ENCODE measurements at regions not wholly inside any gene's neighbourhood (a gene's known extent, or its start where the extent isn't known, plus 50 kb on each side); places are given as distances from the start of the nearest gene placed in this dataset.
"Not testable (repeated sequence)": the region's sequence is repeated elsewhere in the genome, so short reads cannot be mapped to it uniquely, and the experiment has no call there.

DNA sequence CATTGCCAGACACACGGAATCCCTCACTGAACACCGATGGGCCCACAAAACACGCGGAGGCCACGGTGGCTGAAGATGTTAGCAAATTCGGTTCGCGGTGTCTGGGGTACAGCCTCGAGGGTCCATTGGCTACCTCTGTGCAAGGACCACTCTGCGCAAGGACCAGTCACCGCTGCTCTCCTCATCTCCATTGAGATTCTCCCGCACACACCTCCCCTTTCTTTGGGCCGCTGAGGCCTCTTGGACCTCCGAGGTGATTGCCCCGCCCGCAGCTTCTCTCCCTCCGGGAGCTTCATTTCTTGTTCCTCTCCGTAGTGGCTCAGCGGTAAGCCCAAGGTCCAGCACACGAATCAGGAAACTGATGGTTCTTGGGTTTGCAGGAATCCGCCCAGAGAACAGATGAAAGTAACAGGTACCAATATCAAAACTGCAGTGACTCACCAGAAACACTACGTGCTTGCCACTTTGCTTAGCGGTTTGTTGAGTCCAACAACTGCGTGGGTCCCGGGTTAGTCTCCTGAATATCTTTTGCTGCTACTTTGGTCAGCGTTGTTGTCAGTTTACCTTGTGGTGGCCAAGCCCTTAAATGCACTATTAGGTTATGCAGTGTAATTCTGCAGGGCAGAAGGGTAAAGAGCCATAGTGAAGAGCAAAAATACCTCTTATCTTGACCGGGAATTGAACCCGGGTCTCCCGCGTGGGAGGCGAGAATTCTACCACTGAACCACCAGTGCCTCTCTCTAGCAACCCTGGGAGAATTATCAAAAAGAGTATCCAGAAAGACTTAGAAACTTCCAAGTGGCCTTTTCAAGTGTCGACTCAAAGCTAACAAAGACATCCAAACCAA lies 126.8 kb downstream of the PPIAL4A start (continued):
- TF ChIP-seq SMAD3 (CRISPR knock-in tag; IDR thresholded peaks at IDR 0.05) (peak; percentile 30; the same call in 1 of the 2 replicates), RXRB (CRISPR knock-in tag; IDR thresholded peaks at IDR 0.05; ENCODE audit: borderline replicate concordance) (peak; percentile 51; the same call in 1 of the 2 replicates), MED1 (CRISPR knock-in tag; IDR thresholded peaks at IDR 0.05) (0 out of 2 replicates have a peak, but pooled peaks have one; percentile 21), RARA (CRISPR knock-in tag; IDR thresholded peaks at IDR 0.05) (peak; percentile 65), ZNF24 (IDR thresholded peaks at IDR 0.05) (peak; percentile 97)
- TF ChIP-seq, protein P1, sequence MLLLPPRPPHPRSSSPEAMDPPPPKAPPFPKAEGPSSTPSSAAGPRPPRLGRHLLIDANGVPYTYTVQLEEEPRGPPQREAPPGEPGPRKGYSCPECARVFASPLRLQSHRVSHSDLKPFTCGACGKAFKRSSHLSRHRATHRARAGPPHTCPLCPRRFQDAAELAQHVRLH (CRISPR knock-in tag; IDR thresholded peaks at IDR 0.05; ENCODE audit: borderline replicate concordance, low read depth) = 0 out of 2 replicates have a peak, but pooled peaks have one; percentile 25
- TF ChIP-seq, protein P2, sequence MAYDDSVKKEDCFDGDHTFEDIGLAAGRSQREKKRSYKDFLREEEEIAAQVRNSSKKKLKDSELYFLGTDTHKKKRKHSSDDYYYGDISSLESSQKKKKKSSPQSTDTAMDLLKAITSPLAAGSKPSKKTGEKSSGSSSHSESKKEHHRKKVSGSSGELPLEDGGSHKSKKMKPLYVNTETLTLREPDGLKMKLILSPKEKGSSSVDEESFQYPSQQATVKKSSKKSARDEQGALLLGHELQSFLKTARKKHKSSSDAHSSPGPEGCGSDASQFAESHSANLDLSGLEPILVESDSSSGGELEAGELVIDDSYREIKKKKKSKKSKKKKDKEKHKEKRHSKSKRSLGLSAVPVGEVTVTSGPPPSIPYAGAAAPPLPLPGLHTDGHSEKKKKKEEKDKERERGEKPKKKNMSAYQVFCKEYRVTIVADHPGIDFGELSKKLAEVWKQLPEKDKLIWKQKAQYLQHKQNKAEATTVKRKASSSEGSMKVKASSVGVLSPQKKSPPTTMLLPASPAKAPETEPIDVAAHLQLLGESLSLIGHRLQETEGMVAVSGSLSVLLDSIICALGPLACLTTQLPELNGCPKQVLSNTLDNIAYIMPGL (CRISPR knock-in tag; IDR thresholded peaks at IDR 0.05; ENCODE audit: borderline replicate concordance in 1 of 2, low read depth in 1 of 2) = peak; percentile 77 to 84; a peak in 3 of 4 replicates
- TF ChIP-seq, protein P3, sequence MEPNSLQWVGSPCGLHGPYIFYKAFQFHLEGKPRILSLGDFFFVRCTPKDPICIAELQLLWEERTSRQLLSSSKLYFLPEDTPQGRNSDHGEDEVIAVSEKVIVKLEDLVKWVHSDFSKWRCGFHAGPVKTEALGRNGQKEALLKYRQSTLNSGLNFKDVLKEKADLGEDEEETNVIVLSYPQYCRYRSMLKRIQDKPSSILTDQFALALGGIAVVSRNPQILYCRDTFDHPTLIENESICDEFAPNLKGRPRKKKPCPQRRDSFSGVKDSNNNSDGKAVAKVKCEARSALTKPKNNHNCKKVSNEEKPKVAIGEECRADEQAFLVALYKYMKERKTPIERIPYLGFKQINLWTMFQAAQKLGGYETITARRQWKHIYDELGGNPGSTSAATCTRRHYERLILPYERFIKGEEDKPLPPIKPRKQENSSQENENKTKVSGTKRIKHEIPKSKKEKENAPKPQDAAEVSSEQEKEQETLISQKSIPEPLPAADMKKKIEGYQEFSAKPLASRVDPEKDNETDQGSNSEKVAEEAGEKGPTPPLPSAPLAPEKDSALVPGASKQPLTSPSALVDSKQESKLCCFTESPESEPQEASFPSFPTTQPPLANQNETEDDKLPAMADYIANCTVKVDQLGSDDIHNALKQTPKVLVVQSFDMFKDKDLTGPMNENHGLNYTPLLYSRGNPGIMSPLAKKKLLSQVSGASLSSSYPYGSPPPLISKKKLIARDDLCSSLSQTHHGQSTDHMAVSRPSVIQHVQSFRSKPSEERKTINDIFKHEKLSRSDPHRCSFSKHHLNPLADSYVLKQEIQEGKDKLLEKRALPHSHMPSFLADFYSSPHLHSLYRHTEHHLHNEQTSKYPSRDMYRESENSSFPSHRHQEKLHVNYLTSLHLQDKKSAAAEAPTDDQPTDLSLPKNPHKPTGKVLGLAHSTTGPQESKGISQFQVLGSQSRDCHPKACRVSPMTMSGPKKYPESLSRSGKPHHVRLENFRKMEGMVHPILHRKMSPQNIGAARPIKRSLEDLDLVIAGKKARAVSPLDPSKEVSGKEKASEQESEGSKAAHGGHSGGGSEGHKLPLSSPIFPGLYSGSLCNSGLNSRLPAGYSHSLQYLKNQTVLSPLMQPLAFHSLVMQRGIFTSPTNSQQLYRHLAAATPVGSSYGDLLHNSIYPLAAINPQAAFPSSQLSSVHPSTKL (CRISPR knock-in tag; IDR thresholded peaks at IDR 0.05) = peak; percentile 64

DNA sequence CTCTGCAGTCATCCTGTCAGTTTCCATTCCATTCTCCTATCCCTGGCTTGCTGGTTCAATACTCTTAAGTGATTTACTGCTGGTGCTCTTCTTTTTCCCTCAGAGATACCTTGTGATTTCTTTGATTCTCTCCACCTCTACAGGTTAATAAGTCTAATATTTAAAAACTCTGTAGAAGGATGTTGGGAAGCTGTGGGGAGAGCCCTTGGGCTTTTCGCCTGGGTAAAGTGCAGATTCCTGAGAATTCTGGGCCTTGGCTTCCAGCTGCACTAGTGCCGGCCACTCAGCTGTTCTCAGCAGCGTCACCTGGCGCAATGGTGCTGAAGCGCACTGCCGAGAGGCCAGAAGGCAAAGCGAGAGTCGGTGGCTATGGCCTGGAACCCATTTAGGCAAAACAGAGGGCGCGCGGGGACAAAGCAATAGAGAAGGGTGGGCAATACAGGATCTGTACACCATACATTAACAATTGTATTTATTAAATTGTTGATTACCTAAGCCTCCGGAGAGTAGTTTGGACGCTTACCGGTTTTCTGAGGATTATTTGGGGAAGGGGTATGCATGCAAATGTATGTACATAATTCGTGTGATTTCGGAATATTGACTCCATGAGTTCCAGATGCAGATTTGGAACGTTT lies 130.3 kb downstream of the PPIAL4A start:
- H3K9me3 ChIP-seq (ENCODE audit: low read length); H3K9ac ChIP-seq (ENCODE audit: insufficient read depth, low read depth, low read length); BruUV-seq (replicated peaks); FAIRE-seq; H3K4me2 ChIP-seq (ENCODE audit: low read depth, low read length); H3K27ac ChIP-seq (ENCODE audit: extremely low read length, insufficient read depth, low read length); intact Hi-C loops (cut with micrococcal nuclease; ENCODE audit: unreplicated experiment); H3K36me3 ChIP-seq (replicated peaks in 1 of 2; ENCODE audit: control insufficient read depth in 1 of 2, insufficient read depth in 2 of 2, low read length in 2 of 2); CTCF ChIA-PET (ENCODE audit: low intra/inter-chr PET ratio, low total read pairs); POLR2A ChIA-PET; H3K27me3 ChIP-seq (ENCODE audit: control insufficient read depth in 1 of 2, insufficient read depth in 2 of 2, low read length in 2 of 2); H3K4me3 ChIP-seq (replicated peaks in 1 of 3; ENCODE audit: insufficient read depth in 1 of 3, low read depth in 2 of 3, low read length in 3 of 3); H2AFZ ChIP-seq (ENCODE audit: low read length); in situ Hi-C loops (cut with HindIII; ENCODE audit: extremely low pct_ligation_motif_present, low pct_unique_long_range_greater_than_20kb); H3K4me1 ChIP-seq (ENCODE audit: insufficient read depth, low read length); H4K20me1 ChIP-seq (ENCODE audit: insufficient read depth, low read length); H3K79me2 ChIP-seq (ENCODE audit: insufficient read depth, low read length); DNase-seq (ENCODE audit: low spot score): not testable (repeated sequence)
- peak; percentile 80 for ATAC-seq
- WGBS (ENCODE audit: low lambda C conversion rate) = 46% methylated on average over 8 of the region's 17 CpGs

Data from HepG2 (cell line).